ENCODE measurements at regions not wholly inside any gene's neighbourhood (a gene's known extent, or its start where the extent isn't known, plus 50 kb on each side); places are given as distances from the start of the nearest gene placed in this dataset.
A peak's percentile ranks its signal among the peaks of the same experiment; 100 is the strongest.

- no peak for DNase-seq (ENCODE audit: low read depth)
- no peak overlapping the region for H3K4me3 ChIP-seq (ENCODE audit: low read depth, low read length)
- TF ChIP-seq, protein P1, sequence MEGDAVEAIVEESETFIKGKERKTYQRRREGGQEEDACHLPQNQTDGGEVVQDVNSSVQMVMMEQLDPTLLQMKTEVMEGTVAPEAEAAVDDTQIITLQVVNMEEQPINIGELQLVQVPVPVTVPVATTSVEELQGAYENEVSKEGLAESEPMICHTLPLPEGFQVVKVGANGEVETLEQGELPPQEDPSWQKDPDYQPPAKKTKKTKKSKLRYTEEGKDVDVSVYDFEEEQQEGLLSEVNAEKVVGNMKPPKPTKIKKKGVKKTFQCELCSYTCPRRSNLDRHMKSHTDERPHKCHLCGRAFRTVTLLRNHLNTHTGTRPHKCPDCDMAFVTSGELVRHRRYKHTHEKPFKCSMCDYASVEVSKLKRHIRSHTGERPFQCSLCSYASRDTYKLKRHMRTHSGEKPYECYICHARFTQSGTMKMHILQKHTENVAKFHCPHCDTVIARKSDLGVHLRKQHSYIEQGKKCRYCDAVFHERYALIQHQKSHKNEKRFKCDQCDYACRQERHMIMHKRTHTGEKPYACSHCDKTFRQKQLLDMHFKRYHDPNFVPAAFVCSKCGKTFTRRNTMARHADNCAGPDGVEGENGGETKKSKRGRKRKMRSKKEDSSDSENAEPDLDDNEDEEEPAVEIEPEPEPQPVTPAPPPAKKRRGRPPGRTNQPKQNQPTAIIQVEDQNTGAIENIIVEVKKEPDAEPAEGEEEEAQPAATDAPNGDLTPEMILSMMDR (IDR thresholded peaks at IDR 0.05; ENCODE audit: control insufficient read depth, extremely low read depth, insufficient read depth), result no peak
Observed at GRCh38 chr7:25859412-25860274, 292.4 kb upstream of the NFE2L3 start.

- no peak overlapping the region for H3K4me3 ChIP-seq (ENCODE audit: low read depth, low read length)
- DNase-seq (ENCODE audit: low read depth), result no peak
- TF ChIP-seq, protein P1 (IDR thresholded peaks at IDR 0.05; ENCODE audit: control insufficient read depth, extremely low read depth, insufficient read depth), result no peak
Observed at GRCh38 chr7:25860275-25861163, 291.5 kb upstream of the NFE2L3 start.

GRCh38 chr7:25861164-25861496 is 290.9 kb upstream of the NFE2L3 start:
- H3K4me3 ChIP-seq (ENCODE audit: low read depth, low read length), result peak overlapping the region; percentile 55
- TF ChIP-seq, protein P1 (IDR thresholded peaks at IDR 0.05; ENCODE audit: control insufficient read depth, extremely low read depth, insufficient read depth), result no peak
- no peak for DNase-seq (ENCODE audit: low read depth)

DNA sequence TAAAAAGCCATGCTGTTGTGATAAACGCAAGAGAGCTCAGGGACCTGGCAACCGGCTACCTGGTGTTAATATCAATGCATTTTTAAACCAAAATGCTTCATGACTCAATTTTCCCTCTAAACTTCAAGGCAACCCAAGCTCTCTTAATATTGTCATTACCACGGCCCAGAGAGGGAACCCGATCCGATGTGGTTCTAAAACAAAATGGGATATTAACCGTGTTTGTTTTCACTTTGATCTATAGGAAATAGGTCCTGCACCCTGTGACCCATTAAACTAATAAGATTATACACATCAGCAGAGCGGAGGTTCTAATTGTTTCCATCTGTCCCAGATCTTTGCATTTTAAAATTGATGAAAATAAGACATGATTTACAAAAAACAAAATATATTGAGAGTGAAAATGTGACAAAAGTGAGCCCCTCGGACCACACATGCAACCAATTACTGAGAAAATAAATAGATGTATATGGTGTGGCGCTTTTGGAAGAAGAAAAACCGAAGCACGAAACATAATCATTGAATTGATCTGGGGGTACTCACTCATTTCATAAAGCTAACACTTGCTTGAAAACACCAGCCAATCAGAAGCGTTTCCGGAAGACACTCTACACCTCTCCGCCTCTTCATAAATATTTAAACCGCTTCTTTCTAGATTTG is 290.3 kb upstream of the NFE2L3 start:
- TF ChIP-seq, protein P1 (IDR thresholded peaks at IDR 0.05; ENCODE audit: control insufficient read depth, extremely low read depth, insufficient read depth), result no peak
- DNase-seq (ENCODE audit: low read depth), result no peak
- peak overlapping the region; percentile 55 for H3K4me3 ChIP-seq (ENCODE audit: low read depth, low read length)

GRCh38 chr7:25862261-25863004 is 289.6 kb upstream of the NFE2L3 start:
- TF ChIP-seq, protein P1 (IDR thresholded peaks at IDR 0.05; ENCODE audit: control insufficient read depth, extremely low read depth, insufficient read depth), result no peak
- DNase-seq (ENCODE audit: low read depth), result peak; percentile 100
- peak overlapping the region; percentile 55 for H3K4me3 ChIP-seq (ENCODE audit: low read depth, low read length)

Measured in LNCaP clone FGC (cell line).